WTC11 (cell line): ENCODE measurements at regions not wholly inside any gene's neighbourhood (a gene's known extent, or its start where the extent isn't known, plus 50 kb on each side); places are given as distances from the start of the nearest gene placed in this dataset.

ENCODE experiments used
- ATAC-seq: fragments of 200-7000 bp; cut with Tn5 transposase; 2 replicates; pipeline ENCODE4 v1.10.0; 2021; ENCODE audit warnings: mild to moderate bottlenecking, moderate library complexity
- CTCF ChIA-PET: fragments of 300-600 bp; sonication (Branson Sonifier 250); formaldehyde crosslinking; loops from one replicate; lab custom pipeline; 2021; ENCODE audit warnings: antibody characterized with exemption; lab: Charles Lee
- POLR2A ChIA-PET: fragments of 350-600 bp; sonication (Branson Sonifier 250); formaldehyde crosslinking; loops from one replicate; lab custom pipeline; 2021; ENCODE audit warnings: antibody characterized with exemption; lab: Charles Lee
- DNase-seq: peaks from one replicate; pipeline ENCODE4 v3.0.0; 2021; ENCODE audit warnings: low spot score
- H3K27ac Mint-ChIP-seq: 2 replicates; pipeline ENCODE4 v1.8.0; 2021; ENCODE audit warnings: mixed read lengths
- H3K27me3 Mint-ChIP-seq: 2 replicates; pipeline ENCODE4 v1.8.0; 2021; ENCODE audit warnings: low read depth, mild to moderate bottlenecking, moderate library complexity, mixed read lengths
- H3K36me3 Mint-ChIP-seq: 2 replicates; pipeline ENCODE4 v1.8.0; 2021; ENCODE audit warnings: mixed read lengths
- H3K4me1 Mint-ChIP-seq: 2 replicates; pipeline ENCODE4 v1.8.0; 2022; ENCODE audit warnings: mixed read lengths
- H3K4me3 Mint-ChIP-seq: 2 replicates; pipeline ENCODE4 v1.8.0; 2021; ENCODE audit warnings: mild to moderate bottlenecking, moderate library complexity, mixed read lengths
- H3K9me3 Mint-ChIP-seq: 2 replicates; pipeline ENCODE4 v1.8.0; 2021; ENCODE audit warnings: mixed read lengths
- ATF1 ChIP-seq: sonication (generic); formaldehyde crosslinking; IDR thresholded peaks from 2 replicates; pipeline ENCODE4 v1.8.1; 2023; ENCODE audit warnings: mild to moderate bottlenecking, moderate library complexity, missing genetic modification reagents
- ATF3 ChIP-seq: sonication (generic); formaldehyde crosslinking; conservative IDR thresholded peaks from 2 replicates; pipeline ENCODE4 v1.8.1; 2022; ENCODE audit warnings: mild to moderate bottlenecking, missing genetic modification reagents
- ESRRA ChIP-seq: sonication (generic); formaldehyde crosslinking; IDR thresholded peaks from 2 replicates; pipeline ENCODE4 v1.8.1; 2022; ENCODE audit warnings: mild to moderate bottlenecking, missing genetic modification reagents, borderline replicate concordance
- ETV6 ChIP-seq: sonication (generic); formaldehyde crosslinking; IDR thresholded peaks from 2 replicates; pipeline ENCODE4 v1.8.1; 2022; ENCODE audit warnings: mild to moderate bottlenecking, missing genetic modification reagents
- FOXP1 ChIP-seq: sonication (generic); formaldehyde crosslinking; IDR thresholded peaks from 2 replicates; pipeline ENCODE4 v1.8.0; 2022; ENCODE audit warnings: missing genetic modification reagents, mild to moderate bottlenecking, moderate library complexity, borderline replicate concordance
- FOXP4 ChIP-seq: sonication (generic); formaldehyde crosslinking; IDR thresholded peaks from 2 replicates; pipeline ENCODE4 v1.8.0; 2022; ENCODE audit warnings: mild to moderate bottlenecking, missing genetic modification reagents
- GABPB1 ChIP-seq: sonication (generic); formaldehyde crosslinking; IDR thresholded peaks from 2 replicates; pipeline ENCODE4 v1.8.1; 2023; ENCODE audit warnings: mild to moderate bottlenecking, missing genetic modification reagents
- GRHL2 ChIP-seq: fragments of 250-450 bp; sonication (Bioruptor Pico); IDR thresholded peaks from 2 replicates; pipeline ENCODE4 v1.8.0; 2022; ENCODE audit warnings: mild to moderate bottlenecking, moderate library complexity; ENCODE audit not compliant: insufficient replicate concordance, severe bottlenecking
- JAZF1 ChIP-seq: fragments of 250-450 bp; sonication (Bioruptor Pico); IDR thresholded peaks from 2 replicates; pipeline ENCODE4 v1.9.0; 2021; ENCODE audit warnings: moderate library complexity, mild to moderate bottlenecking, inconsistent platforms
- MXD4 ChIP-seq: fragments of 250-450 bp; sonication (Bioruptor Pico); IDR thresholded peaks from 2 replicates; pipeline ENCODE4 v1.8.0; 2021; ENCODE audit warnings: mild to moderate bottlenecking, moderate library complexity, borderline replicate concordance
- NFATC4 ChIP-seq: fragments of 250-450 bp; sonication (Bioruptor Pico); IDR thresholded peaks from 2 replicates; pipeline ENCODE4 v1.9.0; 2021; ENCODE audit warnings: mild to moderate bottlenecking
- NR1H2 ChIP-seq: sonication (generic); formaldehyde crosslinking; IDR thresholded peaks from 2 replicates; pipeline ENCODE4 v1.9.0; 2021; ENCODE audit warnings: mild to moderate bottlenecking, moderate library complexity, missing genetic modification reagents
- TEAD1 ChIP-seq: sonication (generic); formaldehyde crosslinking; IDR thresholded peaks from 2 replicates; pipeline ENCODE4 v1.8.0; 2022; ENCODE audit warnings: mild to moderate bottlenecking, missing genetic modification reagents
- TF ChIP-seq, protein P1 (sequence below): fragments of 200-600 bp; IDR thresholded peaks from 2 replicates; pipeline ENCODE4 v1.8.0; 2022; ENCODE audit warnings: antibody characterized with exemption
- TF ChIP-seq, protein P2 (sequence below): sonication (generic); formaldehyde crosslinking; IDR thresholded peaks from 2 replicates; pipeline ENCODE4 v1.8.0; 2022; ENCODE audit warnings: mild to moderate bottlenecking, missing genetic modification reagents

DNA sequence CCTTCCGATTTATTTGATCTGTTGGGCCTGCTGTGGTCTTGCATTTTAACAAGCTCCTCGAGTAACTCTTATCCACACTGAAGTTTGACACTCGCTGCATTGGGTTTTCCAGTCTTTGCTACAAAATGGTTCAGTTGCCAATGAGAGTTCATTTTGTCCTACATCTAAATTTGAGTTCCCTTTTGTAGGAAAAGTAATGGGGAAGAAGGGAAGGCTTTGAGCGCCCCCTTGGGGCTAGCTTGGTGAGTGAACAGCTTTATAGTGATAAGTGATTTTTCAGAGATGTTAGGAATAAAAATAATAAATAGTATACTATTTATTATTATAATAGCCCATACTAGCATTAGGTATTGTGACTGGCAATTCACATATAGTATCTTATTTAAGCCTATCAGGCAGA lies 89.9 kb upstream of the GNAQ start:
- no peaks in the 10 kb centered on the region for H3K36me3 Mint-ChIP-seq
- no peaks in the 10 kb centered on the region for H3K9me3 Mint-ChIP-seq
- peak; percentile 57; the same call in 1 of the 2 replicates for ATAC-seq
- H3K27me3 Mint-ChIP-seq: no peaks in the 10 kb centered on the region
- no peak overlapping the region for H3K27ac Mint-ChIP-seq
- TF ChIP-seq ATF3 (CRISPR knock-in tag): no peak
- TF ChIP-seq, protein P1, sequence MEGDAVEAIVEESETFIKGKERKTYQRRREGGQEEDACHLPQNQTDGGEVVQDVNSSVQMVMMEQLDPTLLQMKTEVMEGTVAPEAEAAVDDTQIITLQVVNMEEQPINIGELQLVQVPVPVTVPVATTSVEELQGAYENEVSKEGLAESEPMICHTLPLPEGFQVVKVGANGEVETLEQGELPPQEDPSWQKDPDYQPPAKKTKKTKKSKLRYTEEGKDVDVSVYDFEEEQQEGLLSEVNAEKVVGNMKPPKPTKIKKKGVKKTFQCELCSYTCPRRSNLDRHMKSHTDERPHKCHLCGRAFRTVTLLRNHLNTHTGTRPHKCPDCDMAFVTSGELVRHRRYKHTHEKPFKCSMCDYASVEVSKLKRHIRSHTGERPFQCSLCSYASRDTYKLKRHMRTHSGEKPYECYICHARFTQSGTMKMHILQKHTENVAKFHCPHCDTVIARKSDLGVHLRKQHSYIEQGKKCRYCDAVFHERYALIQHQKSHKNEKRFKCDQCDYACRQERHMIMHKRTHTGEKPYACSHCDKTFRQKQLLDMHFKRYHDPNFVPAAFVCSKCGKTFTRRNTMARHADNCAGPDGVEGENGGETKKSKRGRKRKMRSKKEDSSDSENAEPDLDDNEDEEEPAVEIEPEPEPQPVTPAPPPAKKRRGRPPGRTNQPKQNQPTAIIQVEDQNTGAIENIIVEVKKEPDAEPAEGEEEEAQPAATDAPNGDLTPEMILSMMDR: peak; percentile 75
- TF ChIP-seq, all 79 proteins: peak for 1
- ChIA-PET POLR2A (no interaction called here), CTCF (interaction anchor here (0.5 to 3.5 kb wide), 15 partner anchors 9 to 688 kb away, joined by 3 to 24 read pairs (median 4); no protein-coding TSS in a partner anchor)
- H3K4me3 Mint-ChIP-seq: no peak overlapping the region
- peaks cover 6% of the 10 kb centered on the region; the same call in 1 of the 2 replicates for H3K4me1 Mint-ChIP-seq
- DNase-seq: peak; percentile 80

- CTCF ChIA-PET: interaction anchor here (2.6 to 3.5 kb wide), 2 partner anchors 11 to 142 kb away, joined by 16 to 21 read pairs; no protein-coding TSS in a partner anchor
- TF ChIP-seq ESRRA (no peak), JAZF1 (CRISPR knock-in tag) (no peak), FOXP4 (CRISPR knock-in tag) (no peak), ATF1 (CRISPR knock-in tag) (no peak), TEAD1 (CRISPR knock-in tag) (no peak), MXD4 (CRISPR knock-in tag) (no peak), GABPB1 (CRISPR knock-in tag) (no peak), GRHL2 (CRISPR knock-in tag) (no peak), NFATC4 (CRISPR knock-in tag) (no peak), NR1H2 (no peak)
- TF ChIP-seq, protein P2, sequence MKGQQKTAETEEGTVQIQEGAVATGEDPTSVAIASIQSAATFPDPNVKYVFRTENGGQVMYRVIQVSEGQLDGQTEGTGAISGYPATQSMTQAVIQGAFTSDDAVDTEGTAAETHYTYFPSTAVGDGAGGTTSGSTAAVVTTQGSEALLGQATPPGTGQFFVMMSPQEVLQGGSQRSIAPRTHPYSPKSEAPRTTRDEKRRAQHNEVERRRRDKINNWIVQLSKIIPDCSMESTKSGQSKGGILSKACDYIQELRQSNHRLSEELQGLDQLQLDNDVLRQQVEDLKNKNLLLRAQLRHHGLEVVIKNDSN (CRISPR knock-in tag): no peak
- no peak for ATAC-seq
Observed at GRCh38 chr9:78118742-78119473, 87.3 kb upstream of the GNAQ start.

DNA sequence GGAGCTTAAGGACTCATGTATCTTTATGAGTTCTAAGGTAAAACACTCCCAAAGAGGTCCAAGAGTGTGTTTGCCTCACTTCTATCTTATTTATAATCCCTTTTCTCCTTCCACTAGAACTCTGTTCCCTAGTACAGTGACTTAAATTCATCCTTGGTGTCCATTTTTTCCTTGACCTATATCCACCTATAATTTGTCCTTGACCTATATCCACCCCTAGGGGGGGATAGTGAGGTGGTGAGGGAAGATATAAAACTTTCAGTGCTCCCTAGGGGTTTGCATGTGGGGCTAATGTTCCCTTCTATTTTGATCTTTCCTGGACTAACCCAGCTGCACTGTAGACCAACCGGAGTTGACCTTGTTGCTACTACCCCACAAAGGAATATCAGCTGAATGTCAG lies 83.5 kb upstream of the GNAQ start:
- H3K9me3 Mint-ChIP-seq: 0 out of 2 replicates have a peak, but pooled peaks cover 7% of the 10 kb centered on the region
- no peaks in the 10 kb centered on the region for H3K36me3 Mint-ChIP-seq
- no peaks in the 10 kb centered on the region; the same call in 1 of the 2 replicates for H3K4me1 Mint-ChIP-seq
- ATAC-seq (peak; percentile 87), DNase-seq (no peak)
- ChIA-PET POLR2A (interaction anchor here (0.6 kb wide), 1 partner anchor 614 kb away, joined by 3 read pairs; no protein-coding TSS in a partner anchor), CTCF (interaction anchor here (1.0 to 4.8 kb wide), 7 partner anchors 9 to 138 kb away, joined by 3 to 19 read pairs (median 5); no protein-coding TSS in a partner anchor)
- H3K27me3 Mint-ChIP-seq: no peaks in the 10 kb centered on the region
- no peak overlapping the region for H3K27ac Mint-ChIP-seq
- TF ChIP-seq, protein P1: peak; percentile 54
- TF ChIP-seq ETV6 (CRISPR knock-in tag) (no peak), FOXP1 (CRISPR knock-in tag) (no peak), JAZF1 (CRISPR knock-in tag) (no peak)
- no peak overlapping the region for H3K4me3 Mint-ChIP-seq

More at GRCh38 chr9:78118742-78119473, 87.3 kb upstream of the GNAQ start:
- Mint-ChIP-seq H3K27me3 (no peaks in the 10 kb centered on the region), H3K4me3 (no peak overlapping the region), H3K9me3 (no peaks in the 10 kb centered on the region), H3K27ac (no peak overlapping the region), H3K36me3 (no peaks in the 10 kb centered on the region), H3K4me1 (peaks cover 6% of the 10 kb centered on the region; the same call in 1 of the 2 replicates)
- POLR2A ChIA-PET: no interaction called here
- DNase-seq: no peak
